Caco-2 (cell line): ENCODE measurements at regions not wholly inside any gene's neighbourhood (a gene's known extent, or its start where the extent isn't known, plus 50 kb on each side); places are given as distances from the start of the nearest gene placed in this dataset.

Experiments used
- BruUV-seq: library from RNA; stranded (reverse); fragments of 400-500 nt; replicated peaks from 2 replicates; lab custom pipeline; 2021; lab: Mats Ljungman, UMichigan
- CTCF ChIA-PET: fragments of 300-600 bp; sonication (Branson Sonifier 250); formaldehyde crosslinking; loops from one replicate; lab custom pipeline; 2022; ENCODE audit warnings: antibody characterized with exemption; lab: Charles Lee
- POLR2A ChIA-PET: fragments of 300-600 bp; sonication (Branson Sonifier 250); formaldehyde crosslinking; loops from one replicate; lab custom pipeline; 2022; ENCODE audit warnings: antibody characterized with exemption; lab: Charles Lee
- DNase-seq, 2 experiments: peaks; one replicate each; pipeline versions ENCODE4 v3.0.0 to v3.0.0-alpha.2; 2020 to 2022
- H3K27me3 ChIP-seq: replicated peaks from 2 replicates; pipeline ENCODE4 v1.6.0; 2011; ENCODE audit warnings: low read length; ENCODE audit not compliant: control insufficient read depth, insufficient read depth
- H3K36me3 ChIP-seq: 2 replicates; pipeline ENCODE4 v1.5.1; 2011; ENCODE audit warnings: low read length; ENCODE audit not compliant: control insufficient read depth, insufficient read depth
- H3K4me1 ChIP-seq: fragments of 250-450 bp; sonication (Bioruptor Pico); 2 replicates; pipeline ENCODE4 v1.5.1; 2020; ENCODE audit warnings: mild to moderate bottlenecking
- H3K4me3 ChIP-seq: 2 replicates; pipeline ENCODE4 v1.5.1; 2011; ENCODE audit warnings: low read depth, mild to moderate bottlenecking, control low read depth, low read length
- H3K9me3 ChIP-seq: fragments of 250-450 bp; sonication (Bioruptor Pico); 2 replicates; pipeline ENCODE4 v1.5.1; 2020; ENCODE audit warnings: mild to moderate bottlenecking, moderate library complexity
- H3K27ac Mint-ChIP-seq: one replicate; pipeline ENCODE4 v1.8.0; 2022; ENCODE audit warnings: mixed read lengths; ENCODE audit not compliant: unreplicated experiment
- H3K27me3 Mint-ChIP-seq: one replicate; pipeline ENCODE4 v1.8.0; 2022; ENCODE audit warnings: mixed read lengths; ENCODE audit not compliant: insufficient read depth, unreplicated experiment
- H3K36me3 Mint-ChIP-seq: one replicate; pipeline ENCODE4 v1.8.0; 2022; ENCODE audit warnings: mild to moderate bottlenecking, mixed read lengths; ENCODE audit not compliant: insufficient read depth, unreplicated experiment
- H3K4me1 Mint-ChIP-seq: one replicate; pipeline ENCODE4 v1.8.0; 2022; ENCODE audit warnings: low read depth, mixed read lengths; ENCODE audit not compliant: unreplicated experiment
- H3K4me3 Mint-ChIP-seq: one replicate; pipeline ENCODE4 v1.8.0; 2022; ENCODE audit warnings: mild to moderate bottlenecking, moderate library complexity, mixed read lengths; ENCODE audit not compliant: unreplicated experiment
- H3K9me3 Mint-ChIP-seq: one replicate; pipeline ENCODE4 v1.8.0; 2022; ENCODE audit warnings: mixed read lengths; ENCODE audit not compliant: unreplicated experiment
- CTCF ChIP-seq, 2 experiments: fragments of 200-600 bp in 1 of 2; IDR thresholded peaks; 1 replicate in 1 of 2; 2 replicates in 1 of 2; pipeline versions ENCODE4 v1.5.1 to v1.8.0; 2011 to 2022; ENCODE audit warnings: antibody characterized with exemption in 1 of 2, control low read depth in 1 of 2, inconsistent platforms in 1 of 2, low read depth in 1 of 2, low read length in 1 of 2, mild to moderate bottlenecking in 1 of 2, moderate library complexity in 1 of 2; ENCODE audit not compliant: insufficient read depth in 1 of 2, severe bottlenecking in 1 of 2, unreplicated experiment in 1 of 2
- intact Hi-C: fragments of 100-400 bp; cut with micrococcal nuclease; formaldehyde crosslinking; loops from one replicate; pipeline ENCODE4 v1.10.0; 2022; ENCODE audit not compliant: unreplicated experiment

DNA sequence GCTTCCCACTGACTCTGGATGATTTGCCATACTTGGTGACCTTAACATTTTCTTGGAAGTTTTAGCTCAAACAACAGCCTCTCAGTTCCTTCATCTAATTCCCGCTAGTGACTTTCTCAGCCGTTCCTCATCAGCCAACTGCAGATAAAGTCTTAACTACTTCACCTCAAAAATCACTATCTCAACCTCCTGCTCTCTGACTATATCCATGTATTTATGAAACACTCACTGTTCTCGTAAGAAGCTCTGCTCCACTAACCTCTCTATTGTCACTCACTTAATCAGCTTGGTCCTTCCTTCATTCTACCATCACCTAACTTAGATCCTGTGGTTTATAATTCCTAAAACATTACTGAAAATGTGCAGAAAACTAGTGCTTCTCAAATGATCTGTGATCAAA, 1551.6 kb downstream of the MRPL39 start:
- no peaks in the 10 kb centered on the region for H3K27me3 Mint-ChIP-seq
- no peak for TF ChIP-seq CTCF (IDR thresholded peaks at IDR 0.05; ENCODE audit: insufficient read depth in 1 of 2, low read depth in 1 of 2, low read length in 1 of 2, severe bottlenecking in 1 of 2, unreplicated experiment in 1 of 2)

DNA sequence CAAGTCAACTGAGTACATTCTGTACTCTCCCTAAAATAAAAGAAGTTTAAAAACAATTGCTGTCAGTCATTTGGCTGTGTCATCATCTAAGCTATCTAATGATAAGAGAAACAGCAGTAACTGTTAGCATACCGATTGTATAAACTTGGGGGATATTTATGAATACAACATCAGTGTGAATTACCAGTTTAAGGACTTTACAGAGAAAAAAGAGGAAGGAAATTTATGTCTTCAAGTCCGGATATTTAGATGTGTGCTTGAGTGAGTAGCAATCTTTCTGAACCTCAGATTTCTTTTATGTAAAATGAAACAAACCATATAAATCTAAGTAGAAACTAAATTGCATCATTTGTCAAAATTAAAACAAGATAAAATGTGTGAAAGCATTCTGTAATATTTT, 1557.0 kb downstream of the MRPL39 start:
- no peaks in the 10 kb centered on the region for H3K9me3 Mint-ChIP-seq
- ChIA-PET CTCF (no interaction called here), POLR2A (no interaction called here)
- DNase-seq = no peak
- H3K36me3 Mint-ChIP-seq = no peaks in the 10 kb centered on the region
- Histone ChIP-seq H3K4me1 (no peaks in the 10 kb centered on the region), H3K9me3 (no peaks in the 10 kb centered on the region), H3K36me3 (no peaks in the 10 kb centered on the region), H3K27me3 (no peaks in the 10 kb centered on the region), H3K4me3 (no peak overlapping the region)
- intact Hi-C loops = no loop called here
- no peak for TF ChIP-seq CTCF (IDR thresholded peaks at IDR 0.05; ENCODE audit: insufficient read depth in 1 of 2, low read depth in 1 of 2, low read length in 1 of 2, severe bottlenecking in 1 of 2, unreplicated experiment in 1 of 2)
- no peaks in the 10 kb centered on the region for H3K4me1 Mint-ChIP-seq
- no peak overlapping the region for H3K4me3 Mint-ChIP-seq
- H3K27ac Mint-ChIP-seq = no peak overlapping the region
- no peaks in the 10 kb centered on the region for H3K27me3 Mint-ChIP-seq
- BruUV-seq = no TSS peak

More for the DNA sequence above, 1551.6 kb downstream of the MRPL39 start:
- H3K9me3 Mint-ChIP-seq = no peaks in the 10 kb centered on the region
- no peak overlapping the region for H3K4me3 Mint-ChIP-seq
- no peaks in the 10 kb centered on the region for H3K4me1 Mint-ChIP-seq
- no peaks in the 10 kb centered on the region for H3K36me3 Mint-ChIP-seq
- no peak overlapping the region for H3K27ac Mint-ChIP-seq
- Histone ChIP-seq H3K9me3 (no peaks in the 10 kb centered on the region), H3K36me3 (no peaks in the 10 kb centered on the region), H3K4me3 (no peak overlapping the region), H3K4me1 (no peaks in the 10 kb centered on the region), H3K27me3 (no peaks in the 10 kb centered on the region)
- ChIA-PET POLR2A (no interaction called here), CTCF (no interaction called here)
- DNase-seq = no peak
- intact Hi-C loops = no loop called here
- BruUV-seq = no TSS peak

DNA sequence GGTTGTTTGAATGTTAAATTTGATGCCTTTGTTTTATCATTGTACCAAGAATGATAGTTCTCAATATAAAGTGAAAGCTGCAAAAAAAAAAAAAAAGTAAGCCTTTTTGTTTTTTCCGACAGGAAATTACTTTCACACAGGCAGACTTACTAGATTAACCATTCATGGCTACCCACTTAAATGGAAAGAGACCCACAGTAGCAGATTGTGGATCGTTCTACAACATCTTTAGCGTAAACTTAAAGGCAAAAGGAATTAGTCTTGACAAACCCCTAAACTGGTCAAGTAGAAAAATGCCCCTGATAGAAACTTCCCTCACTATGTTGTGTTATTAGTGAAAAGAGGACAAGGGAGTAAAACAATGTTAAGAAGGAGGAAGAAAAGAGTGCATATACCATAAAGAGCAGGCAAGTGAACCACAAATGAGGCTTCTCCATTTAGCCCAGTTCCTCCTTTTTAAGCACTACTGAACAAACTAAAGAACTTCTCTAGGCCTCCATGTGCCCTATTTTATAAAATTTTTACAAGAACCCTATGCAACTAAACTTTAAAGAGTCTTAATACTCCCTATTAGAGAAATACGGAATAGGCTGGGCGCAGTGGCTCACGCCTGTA, 1560.3 kb downstream of the MRPL39 start:
- H3K36me3 ChIP-seq = no peaks in the 10 kb centered on the region
- intact Hi-C loops = no loop called here
- H3K4me3 Mint-ChIP-seq = no peak overlapping the region
- no peaks in the 10 kb centered on the region for H3K4me1 ChIP-seq
- no peaks in the 10 kb centered on the region for H3K27me3 ChIP-seq
- DNase-seq = no peak
- no peak overlapping the region for H3K27ac Mint-ChIP-seq
- no peaks in the 10 kb centered on the region for H3K4me1 Mint-ChIP-seq
- H3K9me3 Mint-ChIP-seq = no peaks in the 10 kb centered on the region
- ChIA-PET CTCF (no interaction called here), POLR2A (no interaction called here)
- H3K27me3 Mint-ChIP-seq = no peaks in the 10 kb centered on the region
- no peaks in the 10 kb centered on the region for H3K36me3 Mint-ChIP-seq
- H3K9me3 ChIP-seq = no peaks in the 10 kb centered on the region
- no TSS peak for BruUV-seq
- H3K4me3 ChIP-seq = no peak overlapping the region
- no peak for TF ChIP-seq CTCF (IDR thresholded peaks at IDR 0.05; ENCODE audit: insufficient read depth in 1 of 2, low read depth in 1 of 2, low read length in 1 of 2, severe bottlenecking in 1 of 2, unreplicated experiment in 1 of 2)
